Testis (tissue), 2 donors: ENCODE measurements at regions not wholly inside any gene's neighbourhood (a gene's known extent, or its start where the extent isn't known, plus 50 kb on each side); places are given as distances from the start of the nearest gene placed in this dataset.

Experiments
- DNase-seq: peaks from one replicate; pipeline ENCODE4 v3.0.0-alpha.2; 2019
- H3K27ac ChIP-seq, 2 donors: fragments of 200-600 bp; sonication (generic); one replicate each; pipeline ENCODE4 v1.5.1; 2019
- H3K27me3 ChIP-seq: fragments of 200-600 bp; sonication (generic); one replicate; pipeline ENCODE4 v1.5.1; 2019
- H3K36me3 ChIP-seq: fragments of 200-600 bp; sonication (generic); one replicate; pipeline ENCODE4 v1.5.1; 2017; ENCODE audit warnings: low read depth; ENCODE audit errors: missing control alignments
- H3K4me1 ChIP-seq: fragments of 200-600 bp; sonication (generic); one replicate; pipeline ENCODE4 v1.5.1; 2019
- H3K4me3 ChIP-seq, 2 donors: fragments of 200-600 bp; sonication (generic); one replicate each; pipeline ENCODE4 v1.5.1; 2017 to 2019
- H3K9me3 ChIP-seq: fragments of 200-600 bp; sonication (generic); one replicate; pipeline ENCODE4 v1.5.1; 2017
- CTCF ChIP-seq, 3 experiments: fragments of 450-650 bp in 2 of 3; fragments of 200-600 bp in 1 of 3; sonication (generic) in 1 of 3; IDR thresholded peaks; one replicate each; pipeline ENCODE4 v1.5.1; 2016 to 2019; ENCODE audit warnings: antibody characterized with exemption in 3 of 3, mild to moderate bottlenecking in 2 of 3, moderate library complexity in 1 of 3
- POLR2A ChIP-seq: fragments of 450-650 bp; IDR thresholded peaks from one replicate; pipeline ENCODE4 v1.6.1; 2017; ENCODE audit warnings: antibody characterized with exemption, mild to moderate bottlenecking, moderate library complexity
- WGBS, 2 donors: methylation state at CpG; one replicate each; pipeline ENCODE4 v1.1.5; 2018; 5-methylcytosine and 5-hydroxymethylcytosine counted together
- intact Hi-C: fragments of 100-400 bp; cut with DNase I; formaldehyde crosslinking; loops from one replicate; pipeline ENCODE4 v1.15.1; 2023; ENCODE audit warnings: low total_unique reads

- DNase-seq: no peak
- no peak for TF ChIP-seq POLR2A
- no peak for TF ChIP-seq CTCF (IDR thresholded peaks at IDR 0.05)
- 88 to 100% methylated on average over 1 of the region's 1 CpG for WGBS, 2 donors
- H3K4me1 ChIP-seq: peaks cover 5% of the 10 kb centered on the region
- H3K27ac ChIP-seq: no peak overlapping the region
- no peaks in the 10 kb centered on the region for H3K27me3 ChIP-seq
- no peaks in the 10 kb centered on the region for H3K9me3 ChIP-seq
- intact Hi-C loops: no loop called here
- H3K36me3 ChIP-seq: no peaks in the 10 kb centered on the region
- H3K4me3 ChIP-seq: no peak overlapping the region
These were observed 160.7 kb upstream of the ARID1B start for GRCh38 chr6:156616495-156616894.

- 92% methylated on average over 1 of the region's 1 CpG for WGBS, 2 donors
- Histone ChIP-seq H3K9me3 (no peaks in the 10 kb centered on the region), H3K27me3 (no peaks in the 10 kb centered on the region), H3K4me1 (peaks cover 5% of the 10 kb centered on the region), H3K36me3 (no peaks in the 10 kb centered on the region), H3K27ac (no peak overlapping the region), H3K4me3 (no peak overlapping the region)
- DNase-seq: no peak
- no peak for TF ChIP-seq POLR2A
- no peak for TF ChIP-seq CTCF (IDR thresholded peaks at IDR 0.05)
- intact Hi-C loops: no loop called here
These were observed 163.2 kb upstream of the ARID1B start for GRCh38 chr6:156613996-156614395.

GRCh38 chr6:156612361-156612760, 164.8 kb upstream of the ARID1B start:
- intact Hi-C loops: no loop called here
- Histone ChIP-seq H3K4me3 (no peak overlapping the region), H3K4me1 (peaks cover 2% of the 10 kb centered on the region), H3K36me3 (no peaks in the 10 kb centered on the region), H3K27me3 (no peaks in the 10 kb centered on the region), H3K27ac (no peak overlapping the region), H3K9me3 (no peaks in the 10 kb centered on the region)
- no peak for TF ChIP-seq POLR2A
- TF ChIP-seq CTCF (IDR thresholded peaks at IDR 0.05): no peak
- DNase-seq: no peak

DNA sequence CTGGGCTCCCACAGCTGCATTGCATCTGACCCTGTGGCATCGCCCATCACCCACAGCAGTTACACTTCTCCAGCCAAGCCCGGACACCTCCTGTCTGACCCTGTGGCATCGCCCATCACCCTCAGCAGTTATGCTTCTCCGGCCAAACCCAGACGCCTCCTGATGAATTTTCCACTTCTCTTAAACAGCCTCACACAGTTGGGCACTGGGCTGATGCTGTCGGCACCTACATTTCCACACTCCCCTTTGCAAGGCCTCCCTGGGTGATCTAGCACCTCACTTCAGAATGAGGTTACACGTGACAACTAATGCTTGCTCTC, 175.2 kb upstream of the ARID1B start:
- Histone ChIP-seq H3K36me3 (no peaks in the 10 kb centered on the region), H3K9me3 (no peaks in the 10 kb centered on the region), H3K27ac (no peak overlapping the region), H3K4me3 (no peak overlapping the region), H3K27me3 (no peaks in the 10 kb centered on the region), H3K4me1 (peaks cover 23% of the 10 kb centered on the region)
- DNase-seq: no peak
- WGBS, 2 donors: 90 to 93% methylated on average over 7 of the region's 7 CpGs
- intact Hi-C loops: no loop called here
- no peak for TF ChIP-seq POLR2A
- TF ChIP-seq CTCF (IDR thresholded peaks at IDR 0.05): no peak

DNA sequence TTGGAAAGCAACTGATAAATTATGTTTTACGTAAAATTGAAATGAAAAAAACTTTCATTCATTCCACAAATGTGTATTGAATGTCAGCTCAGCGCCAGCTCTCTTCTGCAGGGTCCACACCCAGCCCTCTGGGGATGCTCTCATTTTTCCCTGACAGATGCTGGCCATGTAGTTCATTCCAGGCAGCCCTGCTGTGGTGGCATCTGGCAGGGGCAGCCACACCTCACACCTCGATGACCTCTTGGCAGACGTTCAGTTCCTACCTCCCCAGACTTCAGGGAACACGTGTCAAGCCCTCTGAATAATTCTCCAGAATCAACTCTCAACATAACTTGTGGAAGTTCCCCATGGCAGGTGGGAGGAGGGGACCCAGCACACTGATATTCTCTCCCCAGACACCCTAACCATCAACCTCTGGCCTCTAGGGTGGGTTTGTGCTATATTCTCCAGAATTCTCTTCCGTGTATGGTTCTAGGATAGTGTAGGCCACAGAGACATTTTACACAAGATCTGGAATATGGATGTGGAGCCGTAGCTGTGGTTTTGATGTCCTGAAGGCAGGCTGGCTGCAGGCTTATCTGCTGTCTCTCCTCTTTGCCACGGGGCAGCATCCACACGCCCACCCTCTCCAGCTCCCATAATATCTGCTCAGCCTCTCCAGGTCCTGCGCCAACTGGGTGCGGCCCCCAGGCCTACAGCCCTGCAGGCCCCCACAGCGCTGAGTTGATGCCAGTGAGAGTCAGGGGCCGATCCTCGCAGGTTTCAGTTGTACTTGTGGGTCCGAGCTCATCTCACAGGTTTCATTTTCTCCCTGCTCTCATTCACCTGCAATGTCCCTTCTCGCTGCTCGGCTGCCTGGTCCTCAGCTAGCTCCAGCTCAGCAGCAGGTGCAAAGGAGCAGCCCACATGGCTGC, 175.8 kb upstream of the ARID1B start:
- WGBS, 2 donors: 81 to 82% methylated on average over 16 to 17 of the region's 17 CpGs
- intact Hi-C loops: no loop called here
- TF ChIP-seq POLR2A: no peak
- Histone ChIP-seq H3K9me3 (no peaks in the 10 kb centered on the region), H3K27ac (peak overlapping the region; percentile 77 to 93), H3K27me3 (no peaks in the 10 kb centered on the region), H3K4me3 (no peak overlapping the region), H3K36me3 (no peaks in the 10 kb centered on the region), H3K4me1 (peaks cover 23% of the 10 kb centered on the region)
- DNase-seq: no peak
